HG03457 (cell line): ENCODE measurements at regions not wholly inside any gene's neighbourhood (a gene's known extent, or its start where the extent isn't known, plus 50 kb on each side); places are given as distances from the start of the nearest gene placed in this dataset.
"Not testable (repeated sequence)": the region's sequence is repeated elsewhere in the genome, so short reads cannot be mapped to it uniquely, and the experiment has no call there.

ENCODE experiments used
- ATAC-seq: cut with Tn5 transposase; IDR thresholded peaks from one replicate; pipeline ENCODE4 v1.9.1; 2021; ENCODE audit warnings: moderate number of reproducible peaks; ENCODE audit not compliant: unreplicated experiment

DNA sequence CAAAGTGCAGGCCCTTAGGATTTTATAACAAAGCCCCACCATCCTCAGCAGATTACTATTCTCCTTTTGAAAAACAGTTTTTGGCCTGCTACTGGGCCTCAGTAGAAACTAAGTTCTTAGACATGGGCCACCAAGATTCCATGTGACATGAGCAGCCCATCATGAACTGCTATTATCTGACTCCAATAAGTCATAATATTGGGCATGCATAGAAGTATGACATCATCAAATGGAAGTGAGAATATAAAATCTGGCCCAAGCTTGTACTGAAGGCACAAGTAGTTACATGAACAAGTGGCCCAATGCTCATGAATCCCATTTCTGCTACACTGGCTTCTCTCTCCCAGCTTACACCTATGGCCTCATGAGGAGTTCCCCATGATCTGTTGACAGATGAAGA, 404.8 kb downstream of the EPHA5 start:
- ATAC-seq = no peak

GRCh38 chr4:65259296-65259695, 411.0 kb downstream of the EPHA5 start:
- no peak for ATAC-seq

DNA sequence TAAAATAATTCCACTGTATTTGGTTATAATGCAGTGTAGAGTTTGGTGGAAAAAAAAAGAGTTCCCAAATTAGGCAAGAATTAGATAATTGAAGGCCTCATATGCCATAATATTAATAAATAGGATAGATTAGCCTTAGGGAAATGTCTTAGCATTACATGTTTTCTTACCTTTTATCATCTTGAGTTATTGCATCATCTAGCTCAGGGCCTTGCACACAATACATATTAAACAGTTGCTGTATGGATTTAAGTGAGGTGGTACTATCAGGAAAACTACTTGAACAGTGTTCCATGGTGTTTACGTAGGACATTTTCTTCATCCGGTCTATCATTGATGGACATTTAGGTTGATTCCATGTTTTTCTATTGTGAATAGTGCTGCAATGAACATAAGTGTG, 419.4 kb downstream of the EPHA5 start:
- no peak for ATAC-seq

- ATAC-seq = no peak
These were observed 421.2 kb downstream of the EPHA5 start for GRCh38 chr4:65249111-65249510.

DNA sequence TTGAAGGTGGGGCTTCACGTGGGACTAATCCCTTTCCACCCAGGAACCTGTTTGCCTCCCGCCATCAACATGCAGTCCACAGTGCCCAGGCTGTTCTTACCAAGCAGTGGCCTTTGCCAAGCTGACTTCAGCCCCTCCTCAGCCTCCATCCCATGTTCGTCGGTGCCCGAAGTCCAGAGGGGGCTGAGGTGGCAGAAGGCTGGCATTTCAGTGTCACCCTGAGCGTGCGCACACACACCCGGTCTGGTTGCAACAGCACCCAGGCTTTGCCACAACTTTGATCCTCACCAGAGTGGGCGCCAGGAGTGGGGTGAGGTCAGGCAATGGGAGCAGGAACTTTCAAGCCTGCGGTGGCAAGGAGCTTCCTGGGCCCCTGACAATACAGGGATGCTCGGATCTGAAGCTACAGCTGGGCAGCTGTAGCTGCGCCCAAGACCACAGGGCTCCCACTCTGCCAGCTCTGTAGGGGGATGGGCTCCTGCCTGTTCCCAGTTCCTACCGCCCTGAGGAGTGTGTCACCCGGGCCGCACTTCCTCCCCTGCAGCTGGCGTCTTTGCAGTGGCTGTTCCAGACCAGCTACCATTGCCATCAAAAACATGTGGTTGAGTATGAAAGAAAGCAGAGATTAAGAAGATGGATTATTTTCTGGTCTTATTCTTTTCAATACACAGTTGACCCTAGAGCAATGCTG, 428.0 kb downstream of the EPHA5 start:
- ATAC-seq = no peak

GRCh38 chr4:65241257-65241997, 428.9 kb downstream of the EPHA5 start:
- ATAC-seq = no peak

DNA sequence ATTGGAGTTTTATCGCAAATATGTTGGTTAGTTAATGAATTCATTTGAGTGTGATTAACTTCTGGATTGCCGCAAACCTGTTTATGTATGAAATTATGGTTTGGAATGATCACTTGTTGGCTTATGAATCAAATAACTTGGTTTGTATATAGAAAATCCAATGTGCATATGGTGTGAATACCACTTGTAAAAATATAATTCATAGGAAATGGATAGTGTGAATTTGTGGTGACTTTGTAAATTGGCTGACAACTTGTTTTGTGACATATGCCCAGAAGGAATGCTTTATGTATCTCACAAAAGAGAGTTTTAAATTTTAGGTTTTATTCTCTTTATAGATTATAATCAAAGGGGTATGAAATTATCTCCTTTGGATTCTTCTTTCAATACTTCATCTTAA, 436.2 kb downstream of the EPHA5 start:
- ATAC-seq = no peak

GRCh38 chr4:65227628-65228027, 442.7 kb downstream of the EPHA5 start:
- ATAC-seq = no peak

- ATAC-seq = no peak
These were observed 446.7 kb downstream of the EPHA5 start for GRCh38 chr4:65223601-65224000.

DNA sequence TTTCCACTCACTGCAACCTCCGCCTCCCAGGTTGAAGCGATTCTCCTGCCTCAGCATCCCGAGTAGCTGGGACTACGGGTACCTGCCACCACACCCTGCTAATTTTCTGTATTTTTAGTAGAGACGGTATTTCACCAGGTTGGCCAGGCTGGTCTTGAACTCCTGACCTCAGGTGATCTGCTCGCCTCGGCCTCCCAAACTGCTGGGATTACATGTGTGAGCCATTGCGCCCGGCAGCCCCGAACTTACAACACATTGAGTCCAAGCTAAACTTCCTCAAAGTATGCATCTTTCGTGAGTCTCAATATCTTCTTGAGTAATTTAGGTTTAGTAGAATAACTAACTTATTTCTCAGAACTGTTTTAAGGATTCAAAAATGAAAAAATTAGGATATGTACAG, 447.2 kb downstream of the EPHA5 start:
- ATAC-seq = not testable (repeated sequence)

DNA sequence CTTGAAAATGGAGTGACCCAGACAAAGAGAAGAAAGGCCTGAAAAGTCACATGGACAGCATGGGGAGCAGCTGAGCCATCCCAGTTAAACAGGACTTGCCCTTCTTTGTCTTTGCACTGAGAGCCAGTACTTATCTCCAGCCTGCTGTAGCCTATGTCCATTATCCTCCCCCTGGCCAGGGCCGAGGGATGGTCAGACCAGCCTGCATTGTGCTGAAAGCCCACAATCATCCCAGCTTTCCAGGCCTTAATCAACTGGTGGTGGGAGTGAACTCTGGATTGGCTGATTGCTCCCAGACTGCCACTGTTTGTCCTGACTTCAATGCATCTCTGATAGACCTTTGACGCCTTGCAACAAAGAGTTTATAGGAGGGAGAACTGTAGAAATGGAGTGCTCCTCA, 453.1 kb downstream of the EPHA5 start:
- no peak for ATAC-seq

GRCh38 chr4:65202853-65203236, 467.4 kb downstream of the EPHA5 start:
- no peak for ATAC-seq

DNA sequence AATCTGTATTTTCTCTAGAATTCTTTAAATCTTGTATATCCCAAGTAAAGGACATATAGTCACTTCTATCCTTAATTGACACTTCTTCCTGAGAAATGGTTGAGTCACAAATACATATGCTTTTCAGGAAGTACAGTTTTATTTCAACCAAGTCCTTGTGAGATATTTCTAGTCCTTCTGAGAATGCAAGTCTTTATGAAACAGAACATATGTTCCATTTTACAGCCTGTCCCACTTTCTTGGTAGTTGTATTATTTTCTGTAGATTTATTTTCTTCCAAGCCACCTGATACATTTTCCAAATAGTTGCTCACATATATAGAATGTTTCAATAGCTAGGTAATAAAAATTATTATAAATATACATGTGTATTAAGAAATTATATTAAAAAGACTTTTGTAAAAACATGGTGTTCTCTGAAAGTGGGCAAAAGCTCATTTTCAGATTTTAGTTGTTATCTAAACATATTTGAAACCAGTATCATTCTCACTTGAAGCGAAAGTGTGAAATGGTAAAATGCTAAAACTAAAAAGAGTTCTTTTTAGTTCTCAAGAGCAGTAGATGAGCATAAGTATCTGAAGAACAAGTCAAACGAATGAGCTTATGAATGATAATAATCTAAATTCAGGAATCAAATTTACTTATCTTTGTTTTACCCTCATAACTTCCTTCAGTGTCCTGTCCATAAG, 468.0 kb downstream of the EPHA5 start:
- ATAC-seq = no peak

GRCh38 chr4:65195666-65196065, 474.6 kb downstream of the EPHA5 start:
- ATAC-seq = no peak

GRCh38 chr4:65195002-65195401, 475.3 kb downstream of the EPHA5 start:
- ATAC-seq = no peak

DNA sequence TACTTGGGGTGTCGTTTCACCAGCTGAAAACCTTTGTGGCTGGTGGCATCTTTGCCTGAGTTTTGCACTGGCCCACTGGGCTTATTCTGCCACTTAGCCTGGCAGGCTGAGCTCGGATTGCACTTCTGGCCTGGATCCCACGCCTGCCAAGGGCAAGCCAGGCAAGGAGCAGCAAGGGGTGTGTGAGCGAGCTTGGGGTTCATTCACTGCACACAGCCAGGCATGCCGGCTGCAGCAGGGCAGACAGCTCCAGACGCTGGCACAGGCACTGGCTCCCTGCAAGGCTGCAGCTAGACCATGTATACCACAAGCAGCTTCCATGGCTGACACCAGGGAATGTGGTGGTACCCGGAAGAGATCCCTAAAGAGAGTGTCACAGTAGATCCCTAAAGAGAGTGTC, 476.3 kb downstream of the EPHA5 start:
- ATAC-seq = no peak

DNA sequence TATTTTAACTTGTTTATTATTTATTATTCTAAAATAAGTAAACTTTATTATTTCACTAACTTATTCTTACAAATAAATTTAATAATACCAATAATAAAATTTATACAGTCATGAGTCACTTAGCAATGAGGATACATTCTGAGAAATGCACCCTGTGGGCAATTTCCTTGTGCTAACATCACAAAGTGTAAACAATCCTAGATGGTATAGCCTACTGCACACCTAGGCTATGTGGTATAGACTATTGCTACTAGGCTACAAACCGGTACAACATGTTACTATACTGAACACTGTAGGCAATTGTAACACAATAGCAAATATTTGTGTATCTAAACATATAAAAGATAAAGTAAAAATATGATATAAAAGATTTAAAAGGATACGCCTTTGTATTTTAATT, 479.5 kb downstream of the EPHA5 start:
- ATAC-seq = no peak

- ATAC-seq = no peak
These were observed 494.7 kb downstream of the EPHA5 start for GRCh38 chr4:65175585-65175984.

- no peak for ATAC-seq
These were observed 499.3 kb downstream of the EPHA5 start for GRCh38 chr4:65170768-65171514.

- ATAC-seq = no peak
These were observed 502.6 kb downstream of the EPHA5 start for GRCh38 chr4:65167719-65168118.

DNA sequence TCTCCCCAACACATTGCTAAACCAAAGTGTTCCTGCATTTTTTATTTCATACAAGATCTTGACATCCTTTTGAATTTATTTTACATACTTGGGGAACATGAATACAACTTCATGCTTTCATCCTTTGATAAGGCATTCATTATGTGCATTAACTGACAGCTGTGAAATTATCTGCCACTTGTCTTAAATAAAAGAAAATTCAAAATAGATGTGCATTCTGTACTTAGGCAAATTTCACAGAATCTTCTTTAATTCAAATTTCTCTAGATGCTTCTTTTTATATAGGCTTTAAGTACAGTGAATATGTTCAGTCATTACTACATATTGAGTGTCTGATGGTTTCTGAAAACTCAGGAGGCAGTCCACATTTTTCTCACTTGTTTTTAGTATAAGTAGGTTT, 518.1 kb downstream of the EPHA5 start:
- no peak for ATAC-seq
